Left ventricle myocardium superior (tissue), 1 donor: ENCODE measurements at regions not wholly inside any gene's neighbourhood (a gene's known extent, or its start where the extent isn't known, plus 50 kb on each side); places are given as distances from the start of the nearest gene placed in this dataset.
"Not testable (repeated sequence)": the region's sequence is repeated elsewhere in the genome, so short reads cannot be mapped to it uniquely, and the experiment has no call there.

Source experiments
- ATAC-seq: fragments of 200-7000 bp; cut with Tn5 transposase; one replicate; pipeline ENCODE4 v1.9.1; 2020; ENCODE audit warnings: mild to moderate bottlenecking, moderate library complexity
- DNase-seq: peaks from one replicate; pipeline ENCODE4 v3.0.0-alpha.2; 2020
- intact Hi-C: fragments of 100-400 bp; cut with micrococcal nuclease; formaldehyde crosslinking; loops from one replicate; pipeline ENCODE4 v1.11.0; 2022
- donor health status: DM: no; HTN: yes; CAD: no; lungs with severe emphysema.

GRCh38 chr3:139129892-139130291, 85.2 kb upstream of the PRR23C start:
- intact Hi-C loops = no loop called here
- DNase-seq (no peak), ATAC-seq (no peak)

GRCh38 chr3:139130390-139131140, 85.9 kb upstream of the PRR23C start:
- intact Hi-C loops = no loop called here
- DNase-seq (no peak), ATAC-seq (no peak)

GRCh38 chr3:139131951-139132350, 87.3 kb upstream of the PRR23C start:
- intact Hi-C loops = no loop called here
- DNase-seq (no peak), ATAC-seq (no peak)

- intact Hi-C loops = no loop called here
- DNase-seq (no peak), ATAC-seq (no peak)
These were observed 88.3 kb upstream of the PRR23C start for GRCh38 chr3:139132976-139133375.

- no peak for DNase-seq
- intact Hi-C loops = no loop called here
- ATAC-seq = no peak
These were observed 90.1 kb upstream of the PRR23C start for GRCh38 chr3:139134678-139135372.

- no peak for DNase-seq
- intact Hi-C loops = no loop called here
- no peak for ATAC-seq
These were observed 91.0 kb upstream of the PRR23C start for GRCh38 chr3:139135657-139136056.

- no peak for DNase-seq
- no peak for ATAC-seq
- intact Hi-C loops = no loop called here
These were observed 91.9 kb upstream of the PRR23C start for GRCh38 chr3:139136469-139137202.

- no peak for ATAC-seq
- DNase-seq = no peak
- intact Hi-C loops = no loop called here
These were observed 95.9 kb upstream of the PRR23C start for GRCh38 chr3:139140553-139140952.

GRCh38 chr3:139145980-139146379, 101.3 kb upstream of the PRR23C start:
- intact Hi-C loops, ATAC-seq, DNase-seq: not testable (repeated sequence)

- intact Hi-C loops = no loop called here
- no peak for DNase-seq
- ATAC-seq = no peak
These were observed 106.8 kb upstream of the PRR23C start for GRCh38 chr3:139151530-139151929.

- intact Hi-C loops, DNase-seq: not testable (repeated sequence)
These were observed 108.7 kb upstream of the PRR23C start for GRCh38 chr3:139153434-139153833.

GRCh38 chr3:139157161-139157932, 112.7 kb upstream of the PRR23C start:
- ATAC-seq (no peak), DNase-seq (no peak)
- intact Hi-C loops = no loop called here

More at GRCh38 chr3:139153434-139153833, 108.7 kb upstream of the PRR23C start:
- ATAC-seq = not testable (repeated sequence)

GRCh38 chr3:139159356-139159755, 114.7 kb upstream of the PRR23C start:
- DNase-seq = no peak
- intact Hi-C loops = no loop called here
- ATAC-seq = no peak

GRCh38 chr3:139173372-139174108, 128.8 kb upstream of the PRR23C start:
- ATAC-seq (no peak), DNase-seq (no peak)
- intact Hi-C loops = no loop called here

GRCh38 chr3:139180489-139180888, 135.8 kb upstream of the PRR23C start:
- intact Hi-C loops = no loop called here
- DNase-seq (no peak), ATAC-seq (no peak)

GRCh38 chr3:139182143-139182542, 137.5 kb upstream of the PRR23C start:
- no peak for ATAC-seq

GRCh38 chr3:139182598-139182997, 137.9 kb upstream of the PRR23C start:
- DNase-seq = no peak
- ATAC-seq = no peak
- intact Hi-C loops = no loop called here

More at GRCh38 chr3:139182143-139182542, 137.5 kb upstream of the PRR23C start:
- intact Hi-C loops = no loop called here
- no peak for DNase-seq

GRCh38 chr3:139185527-139185926, 140.8 kb upstream of the PRR23C start:
- ATAC-seq = no peak
- intact Hi-C loops = no loop called here
- DNase-seq = no peak

- intact Hi-C loops = no loop called here
- ATAC-seq (no peak), DNase-seq (no peak)
These were observed 142.5 kb upstream of the PRR23C start for GRCh38 chr3:139187154-139187553.
